LNCaP clone FGC (cell line): ENCODE measurements at regions not wholly inside any gene's neighbourhood (a gene's known extent, or its start where the extent isn't known, plus 50 kb on each side); places are given as distances from the start of the nearest gene placed in this dataset.

Source experiments
- DNase-seq: peaks from one replicate; pipeline ENCODE4 v3.0.0-alpha.2; 2011; ENCODE audit warnings: low read depth
- H3K4me3 ChIP-seq: 2 replicates; pipeline ENCODE4 v1.5.1; 2011; ENCODE audit warnings: mild to moderate bottlenecking, low read depth, low read length, control low read depth
- TF ChIP-seq, protein P1 (sequence below): IDR thresholded peaks from 2 replicates; pipeline ENCODE4 v1.5.1; 2012; ENCODE audit warnings: mild to moderate bottlenecking; ENCODE audit not compliant: control insufficient read depth, insufficient read depth; ENCODE audit errors: extremely low read depth

DNA sequence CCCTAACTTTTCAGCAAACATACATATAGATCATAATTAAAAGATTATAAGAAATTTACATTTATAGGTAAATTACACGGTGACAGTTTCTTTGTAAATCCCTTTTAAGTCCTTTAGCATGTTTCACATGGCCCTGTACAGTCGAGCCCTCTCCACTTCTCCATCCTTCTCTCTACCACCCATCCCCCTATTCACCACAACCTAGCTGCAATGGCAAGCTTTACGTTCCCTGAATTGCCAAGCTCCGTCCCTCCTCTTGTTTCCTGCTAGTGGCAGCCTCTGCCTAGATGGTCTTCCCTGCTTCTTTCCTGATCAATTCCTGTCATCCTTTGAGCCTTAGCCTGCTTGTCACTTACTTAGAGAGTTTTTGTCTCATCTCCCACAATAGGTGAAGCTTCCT is 116.2 kb downstream of the TMA16 start:
- no peak overlapping the region for H3K4me3 ChIP-seq
- TF ChIP-seq, protein P1, sequence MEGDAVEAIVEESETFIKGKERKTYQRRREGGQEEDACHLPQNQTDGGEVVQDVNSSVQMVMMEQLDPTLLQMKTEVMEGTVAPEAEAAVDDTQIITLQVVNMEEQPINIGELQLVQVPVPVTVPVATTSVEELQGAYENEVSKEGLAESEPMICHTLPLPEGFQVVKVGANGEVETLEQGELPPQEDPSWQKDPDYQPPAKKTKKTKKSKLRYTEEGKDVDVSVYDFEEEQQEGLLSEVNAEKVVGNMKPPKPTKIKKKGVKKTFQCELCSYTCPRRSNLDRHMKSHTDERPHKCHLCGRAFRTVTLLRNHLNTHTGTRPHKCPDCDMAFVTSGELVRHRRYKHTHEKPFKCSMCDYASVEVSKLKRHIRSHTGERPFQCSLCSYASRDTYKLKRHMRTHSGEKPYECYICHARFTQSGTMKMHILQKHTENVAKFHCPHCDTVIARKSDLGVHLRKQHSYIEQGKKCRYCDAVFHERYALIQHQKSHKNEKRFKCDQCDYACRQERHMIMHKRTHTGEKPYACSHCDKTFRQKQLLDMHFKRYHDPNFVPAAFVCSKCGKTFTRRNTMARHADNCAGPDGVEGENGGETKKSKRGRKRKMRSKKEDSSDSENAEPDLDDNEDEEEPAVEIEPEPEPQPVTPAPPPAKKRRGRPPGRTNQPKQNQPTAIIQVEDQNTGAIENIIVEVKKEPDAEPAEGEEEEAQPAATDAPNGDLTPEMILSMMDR, result no peak
- DNase-seq, result no peak

DNA sequence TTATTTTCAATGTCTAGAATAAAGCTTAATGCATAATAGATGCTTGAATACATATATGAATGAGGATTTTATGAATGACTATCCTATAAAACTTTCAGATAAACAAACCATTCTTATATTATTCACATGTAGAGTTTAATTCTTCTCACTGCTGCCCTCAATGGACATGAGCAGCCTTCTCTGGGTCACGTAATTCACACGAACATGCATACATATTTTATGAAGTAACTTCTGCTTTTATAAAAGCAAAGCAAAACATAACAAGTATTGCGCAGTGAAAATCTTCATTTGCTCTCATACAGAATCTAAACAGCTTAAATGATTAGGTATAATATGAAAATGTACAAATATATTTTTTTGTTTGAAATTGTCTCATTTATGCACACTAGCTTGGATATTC is 116.7 kb downstream of the TMA16 start:
- TF ChIP-seq, protein P1, result no peak
- DNase-seq, result no peak
- no peak overlapping the region for H3K4me3 ChIP-seq

DNA sequence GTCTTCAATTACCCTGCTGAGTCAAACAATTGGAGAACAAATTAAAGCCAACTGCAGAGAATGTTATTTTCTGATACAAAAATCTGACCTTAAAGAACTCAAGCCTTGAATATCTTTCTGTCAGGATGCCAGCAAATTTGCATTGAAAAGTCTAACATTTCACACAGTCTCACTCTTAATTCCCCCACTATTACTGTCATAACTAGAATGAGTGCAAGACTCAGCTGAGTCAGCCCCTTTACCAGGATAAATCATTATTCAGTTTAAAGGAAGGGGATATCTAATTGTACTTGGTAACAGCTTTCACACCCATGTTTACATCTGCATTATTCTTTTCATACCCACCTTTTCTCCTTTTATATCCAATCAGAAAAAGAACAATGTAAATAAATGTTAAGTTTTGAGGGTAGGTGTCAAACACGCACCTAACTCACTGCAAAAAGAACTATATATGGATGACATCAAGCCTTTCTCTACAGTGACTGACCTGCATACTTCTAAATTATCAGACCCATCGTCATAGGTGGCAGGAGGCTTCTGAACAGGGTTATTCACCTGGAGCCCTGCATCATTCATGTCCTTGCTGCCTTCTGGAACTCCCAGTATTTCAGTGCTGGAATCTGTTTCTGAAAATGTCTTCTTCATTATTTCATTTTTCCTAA is 117.4 kb downstream of the TMA16 start:
- DNase-seq, result no peak
- no peak overlapping the region for H3K4me3 ChIP-seq
- TF ChIP-seq, protein P1, result no peak

DNA sequence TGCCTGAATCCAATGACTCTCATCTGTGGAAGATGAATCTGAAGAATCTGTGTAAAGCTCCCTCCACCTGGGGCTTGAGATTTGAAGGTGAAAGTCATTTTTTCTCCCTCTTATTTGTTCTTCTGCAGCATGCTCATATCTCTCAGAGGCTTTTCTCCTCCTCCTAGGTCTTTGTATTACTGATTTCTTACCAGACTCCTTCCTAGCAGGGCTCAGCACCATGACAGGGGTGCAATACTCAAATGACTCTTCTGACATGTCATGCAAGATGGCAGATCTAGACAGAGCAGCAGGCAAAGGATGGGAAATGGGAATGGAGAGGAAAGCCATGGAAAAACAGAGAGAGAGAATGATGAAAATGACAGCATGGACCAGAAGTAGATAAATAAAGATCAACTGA is 118.3 kb downstream of the TMA16 start:
- no peak overlapping the region for H3K4me3 ChIP-seq
- no peak for DNase-seq
- TF ChIP-seq, protein P1, result no peak

DNA sequence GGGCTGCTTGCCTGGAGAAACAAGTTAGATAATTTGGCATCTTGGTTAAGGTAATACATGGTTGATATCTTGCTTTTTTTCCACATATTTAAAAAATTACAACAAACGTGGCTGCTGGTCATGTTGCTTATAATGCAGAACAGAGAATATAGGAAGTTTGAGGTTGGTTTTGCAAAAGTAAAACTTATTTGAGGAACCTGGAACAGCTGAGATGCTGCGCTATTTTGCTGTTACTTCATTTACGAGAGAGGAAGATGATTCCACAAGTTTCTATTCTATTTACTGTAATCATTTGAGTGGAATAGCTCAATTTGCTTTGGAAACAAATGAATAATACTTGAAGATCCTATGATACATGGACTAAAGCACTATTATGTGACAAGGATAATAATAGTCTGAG is 118.9 kb downstream of the TMA16 start:
- no peak overlapping the region for H3K4me3 ChIP-seq
- TF ChIP-seq, protein P1, result no peak
- no peak for DNase-seq

DNA sequence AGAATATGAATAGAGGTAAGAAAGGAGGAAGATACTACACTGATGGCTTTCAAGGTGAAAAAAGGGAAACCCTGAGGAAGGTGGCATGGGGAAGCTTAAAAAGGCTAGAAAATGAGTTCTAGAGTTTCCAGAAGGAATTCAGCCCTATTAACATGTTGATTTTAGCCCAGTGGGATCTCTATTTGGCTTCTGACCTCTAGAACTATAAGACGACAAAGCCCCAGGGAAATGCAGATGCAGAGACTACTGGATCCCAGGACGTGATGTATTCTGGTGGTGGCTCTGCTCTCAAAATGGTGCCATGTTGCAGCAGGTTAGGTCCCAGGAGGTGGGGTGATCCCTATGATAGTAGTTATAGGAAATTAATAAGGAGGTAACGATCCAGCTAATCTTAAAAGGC is 120.4 kb downstream of the TMA16 start:
- TF ChIP-seq, protein P1, result no peak
- H3K4me3 ChIP-seq, result no peak overlapping the region
- DNase-seq, result no peak

DNA sequence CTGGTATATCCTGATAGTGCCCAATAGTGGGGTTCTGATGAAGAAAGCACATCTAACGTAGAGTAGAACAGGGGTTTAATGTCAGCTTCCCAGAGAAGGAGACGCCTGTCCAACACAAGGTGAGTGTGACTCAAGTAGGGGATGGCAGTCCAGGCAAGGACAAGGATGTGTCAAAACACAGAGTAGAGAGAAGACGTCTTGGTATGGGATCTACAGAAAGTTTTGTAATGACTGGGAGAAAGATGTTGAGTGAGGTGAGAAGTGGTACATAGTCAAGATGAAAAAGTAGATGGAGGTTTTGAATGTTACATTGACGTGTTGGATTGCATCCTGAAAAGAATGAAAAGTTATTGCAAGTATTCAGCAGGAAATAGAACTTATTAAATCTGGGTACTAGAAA is 124.4 kb downstream of the TMA16 start:
- no peak overlapping the region for H3K4me3 ChIP-seq

More for the DNA sequence above, 124.4 kb downstream of the TMA16 start:
- DNase-seq, result no peak
- TF ChIP-seq, protein P1, result no peak
